Caco-2 (cell line): ENCODE measurements at regions not wholly inside any gene's neighbourhood (a gene's known extent, or its start where the extent isn't known, plus 50 kb on each side); places are given as distances from the start of the nearest gene placed in this dataset.

ENCODE experiments used
- BruUV-seq: library from RNA; stranded (reverse); fragments of 400-500 nt; replicated peaks from 2 replicates; lab custom pipeline; 2021; lab: Mats Ljungman, UMichigan
- CTCF ChIA-PET: fragments of 300-600 bp; sonication (Branson Sonifier 250); formaldehyde crosslinking; loops from one replicate; lab custom pipeline; 2022; ENCODE audit warnings: antibody characterized with exemption; lab: Charles Lee
- POLR2A ChIA-PET: fragments of 300-600 bp; sonication (Branson Sonifier 250); formaldehyde crosslinking; loops from one replicate; lab custom pipeline; 2022; ENCODE audit warnings: antibody characterized with exemption; lab: Charles Lee
- DNase-seq, 2 experiments: peaks; one replicate each; pipeline versions ENCODE4 v3.0.0 to v3.0.0-alpha.2; 2020 to 2022
- H3K27me3 ChIP-seq: replicated peaks from 2 replicates; pipeline ENCODE4 v1.6.0; 2011; ENCODE audit warnings: low read length; ENCODE audit not compliant: control insufficient read depth, insufficient read depth
- H3K36me3 ChIP-seq: 2 replicates; pipeline ENCODE4 v1.5.1; 2011; ENCODE audit warnings: low read length; ENCODE audit not compliant: control insufficient read depth, insufficient read depth
- H3K4me1 ChIP-seq: fragments of 250-450 bp; sonication (Bioruptor Pico); 2 replicates; pipeline ENCODE4 v1.5.1; 2020; ENCODE audit warnings: mild to moderate bottlenecking
- H3K4me3 ChIP-seq: 2 replicates; pipeline ENCODE4 v1.5.1; 2011; ENCODE audit warnings: low read depth, mild to moderate bottlenecking, control low read depth, low read length
- H3K9me3 ChIP-seq: fragments of 250-450 bp; sonication (Bioruptor Pico); 2 replicates; pipeline ENCODE4 v1.5.1; 2020; ENCODE audit warnings: mild to moderate bottlenecking, moderate library complexity
- H3K27ac Mint-ChIP-seq: one replicate; pipeline ENCODE4 v1.8.0; 2022; ENCODE audit warnings: mixed read lengths; ENCODE audit not compliant: unreplicated experiment
- H3K27me3 Mint-ChIP-seq: one replicate; pipeline ENCODE4 v1.8.0; 2022; ENCODE audit warnings: mixed read lengths; ENCODE audit not compliant: insufficient read depth, unreplicated experiment
- H3K36me3 Mint-ChIP-seq: one replicate; pipeline ENCODE4 v1.8.0; 2022; ENCODE audit warnings: mild to moderate bottlenecking, mixed read lengths; ENCODE audit not compliant: insufficient read depth, unreplicated experiment
- H3K4me1 Mint-ChIP-seq: one replicate; pipeline ENCODE4 v1.8.0; 2022; ENCODE audit warnings: low read depth, mixed read lengths; ENCODE audit not compliant: unreplicated experiment
- H3K4me3 Mint-ChIP-seq: one replicate; pipeline ENCODE4 v1.8.0; 2022; ENCODE audit warnings: mild to moderate bottlenecking, moderate library complexity, mixed read lengths; ENCODE audit not compliant: unreplicated experiment
- H3K9me3 Mint-ChIP-seq: one replicate; pipeline ENCODE4 v1.8.0; 2022; ENCODE audit warnings: mixed read lengths; ENCODE audit not compliant: unreplicated experiment
- CTCF ChIP-seq, 2 experiments: fragments of 200-600 bp in 1 of 2; IDR thresholded peaks; 1 replicate in 1 of 2; 2 replicates in 1 of 2; pipeline versions ENCODE4 v1.5.1 to v1.8.0; 2011 to 2022; ENCODE audit warnings: antibody characterized with exemption in 1 of 2, control low read depth in 1 of 2, inconsistent platforms in 1 of 2, low read depth in 1 of 2, low read length in 1 of 2, mild to moderate bottlenecking in 1 of 2, moderate library complexity in 1 of 2; ENCODE audit not compliant: insufficient read depth in 1 of 2, severe bottlenecking in 1 of 2, unreplicated experiment in 1 of 2
- intact Hi-C: fragments of 100-400 bp; cut with micrococcal nuclease; formaldehyde crosslinking; loops from one replicate; pipeline ENCODE4 v1.10.0; 2022; ENCODE audit not compliant: unreplicated experiment

GRCh38 chr16:51922476-51922875 lies 624.5 kb downstream of the TOX3 start:
- Mint-ChIP-seq H3K4me1 (peaks cover 31% of the 10 kb centered on the region), H3K4me3 (no peak overlapping the region), H3K9me3 (peaks cover 15% of the 10 kb centered on the region), H3K27me3 (no peaks in the 10 kb centered on the region), H3K27ac (no peak overlapping the region), H3K36me3 (no peaks in the 10 kb centered on the region)
- no TSS peak for BruUV-seq
- CTCF ChIA-PET: interaction anchor here (0.6 kb wide), 1 partner anchor 322 kb away, joined by 4 read pairs; no protein-coding TSS in a partner anchor
- Histone ChIP-seq H3K9me3 (no peaks in the 10 kb centered on the region), H3K27me3 (no peaks in the 10 kb centered on the region), H3K4me1 (peaks cover 21% of the 10 kb centered on the region), H3K4me3 (no peak overlapping the region), H3K36me3 (no peaks in the 10 kb centered on the region; the same call in 1 of the 2 replicates)
- TF ChIP-seq CTCF (IDR thresholded peaks at IDR 0.05; ENCODE audit: insufficient read depth in 1 of 2, low read depth in 1 of 2, low read length in 1 of 2, severe bottlenecking in 1 of 2, unreplicated experiment in 1 of 2): no peak
- peak in 1 of 2 experiments; percentile 12 for DNase-seq
- intact Hi-C loops: no loop called here
- POLR2A ChIA-PET: interaction anchor here (0.7 kb wide), 1 partner anchor 17 kb away, joined by 12 read pairs; no protein-coding TSS in a partner anchor

- BruUV-seq: no TSS peak
- DNase-seq: no peak
- ChIA-PET CTCF (no interaction called here), POLR2A (no interaction called here)
- no peaks in the 10 kb centered on the region for H3K36me3 Mint-ChIP-seq
- H3K27ac Mint-ChIP-seq: no peak overlapping the region
- no peak overlapping the region for H3K4me3 Mint-ChIP-seq
- H3K9me3 Mint-ChIP-seq: peaks cover 15% of the 10 kb centered on the region
- H3K27me3 Mint-ChIP-seq: no peaks in the 10 kb centered on the region
- H3K9me3 ChIP-seq: no peaks in the 10 kb centered on the region
- H3K4me1 ChIP-seq: peaks cover 10% of the 10 kb centered on the region
- H3K27me3 ChIP-seq: no peaks in the 10 kb centered on the region
- H3K4me3 ChIP-seq: no peak overlapping the region
- H3K4me1 Mint-ChIP-seq: peaks cover 22% of the 10 kb centered on the region
- intact Hi-C loops: no loop called here
- no peaks in the 10 kb centered on the region for H3K36me3 ChIP-seq
- no peak for TF ChIP-seq CTCF (IDR thresholded peaks at IDR 0.05; ENCODE audit: insufficient read depth in 1 of 2, low read depth in 1 of 2, low read length in 1 of 2, severe bottlenecking in 1 of 2, unreplicated experiment in 1 of 2)
Measured at GRCh38 chr16:51919736-51920135, 627.2 kb downstream of the TOX3 start.

- Mint-ChIP-seq H3K27ac (no peak overlapping the region), H3K4me3 (no peak overlapping the region), H3K4me1 (no peaks in the 10 kb centered on the region), H3K9me3 (no peaks in the 10 kb centered on the region), H3K36me3 (no peaks in the 10 kb centered on the region), H3K27me3 (no peaks in the 10 kb centered on the region)
- intact Hi-C loops: no loop called here
- Histone ChIP-seq H3K9me3 (no peaks in the 10 kb centered on the region), H3K36me3 (no peaks in the 10 kb centered on the region), H3K4me3 (no peak overlapping the region), H3K27me3 (no peaks in the 10 kb centered on the region), H3K4me1 (no peaks in the 10 kb centered on the region)
- no peak for TF ChIP-seq CTCF (IDR thresholded peaks at IDR 0.05; ENCODE audit: insufficient read depth in 1 of 2, low read depth in 1 of 2, low read length in 1 of 2, severe bottlenecking in 1 of 2, unreplicated experiment in 1 of 2)
- ChIA-PET POLR2A (no interaction called here), CTCF (no interaction called here)
- no peak for DNase-seq
- no TSS peak for BruUV-seq
Measured at GRCh38 chr16:51916814-51917213, 630.1 kb downstream of the TOX3 start.
